C4-2B (cell line): ENCODE measurements at regions not wholly inside any gene's neighbourhood (a gene's known extent, or its start where the extent isn't known, plus 50 kb on each side); places are given as distances from the start of the nearest gene placed in this dataset.
"Not testable (repeated sequence)": the region's sequence is repeated elsewhere in the genome, so short reads cannot be mapped to it uniquely, and the experiment has no call there.

Source experiments
- CTCF ChIP-seq: fragments of 450-650 bp; conservative IDR thresholded peaks from 2 replicates; pipeline ENCODE4 v1.5.1; 2017; ENCODE audit warnings: mild to moderate bottlenecking
- ZFX ChIP-seq: fragments of 450-650 bp; IDR thresholded peaks from 2 replicates; pipeline ENCODE4 v1.6.1; 2017

- not testable (repeated sequence) for TF ChIP-seq CTCF, ZFX
Measured at GRCh38 chr7:125274742-125275141, 345.1 kb upstream of the POT1 start.
